ENCODE measurements at regions not wholly inside any gene's neighbourhood (a gene's known extent, or its start where the extent isn't known, plus 50 kb on each side); places are given as distances from the start of the nearest gene placed in this dataset.
"Not testable (repeated sequence)": the region's sequence is repeated elsewhere in the genome, so short reads cannot be mapped to it uniquely, and the experiment has no call there.

- FAIRE-seq = no peak
- DNase-seq (ENCODE audit: low spot score) = no peak
Observed at GRCh38 chr6:166806962-166807757, 149.2 kb downstream of the RNASET2 start.

DNA sequence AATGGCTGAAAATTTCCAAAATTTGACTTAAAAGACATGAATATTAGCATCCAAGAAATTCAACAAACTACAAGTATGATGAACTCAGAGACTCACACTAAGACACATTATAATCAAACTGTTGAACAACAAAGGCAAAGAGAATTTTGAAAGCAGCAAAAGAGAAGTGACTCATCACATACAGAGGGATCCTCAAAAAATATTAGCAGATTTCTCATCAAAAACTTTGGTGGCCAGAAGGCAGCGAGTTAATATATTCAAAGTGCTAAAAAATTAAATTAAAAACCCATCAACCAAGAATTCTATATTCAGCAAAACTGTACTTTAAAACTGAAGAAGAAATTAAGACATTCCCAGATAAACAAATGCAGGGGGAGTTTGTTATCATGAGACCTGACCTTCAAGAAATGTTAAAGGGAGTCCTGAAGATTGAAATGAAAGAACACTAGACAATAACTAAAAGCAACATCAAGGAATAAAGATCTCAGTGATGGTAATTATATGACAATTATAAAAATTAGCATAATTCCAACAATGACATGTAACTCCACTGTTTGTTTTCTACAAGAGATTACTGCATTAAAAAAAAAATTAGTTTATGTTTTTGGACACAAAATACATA is 150.0 kb downstream of the RNASET2 start:
- no peak for FAIRE-seq

DNA sequence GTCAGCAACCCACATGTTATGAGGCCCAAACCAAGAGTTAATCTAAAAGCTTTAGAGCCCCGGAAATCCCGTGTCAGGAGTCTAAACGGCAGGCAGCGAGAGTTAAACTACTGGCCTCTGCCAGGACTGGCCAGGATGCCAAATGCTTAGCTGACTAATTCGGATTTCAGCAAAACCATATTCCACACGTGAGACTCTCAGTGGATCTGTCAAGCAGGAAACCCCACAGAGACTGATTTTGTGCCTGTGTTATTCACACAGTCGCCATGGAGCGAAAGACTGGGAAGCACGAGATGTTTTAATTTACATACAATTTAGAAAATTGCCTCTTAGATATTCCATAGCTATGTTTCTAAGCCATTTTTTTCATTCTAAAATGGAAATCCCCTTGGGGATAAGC is 152.9 kb downstream of the RNASET2 start:
- DNase-seq (ENCODE audit: low spot score) (no peak), FAIRE-seq (no peak)

More for the DNA sequence above, 150.0 kb downstream of the RNASET2 start:
- no peak for DNase-seq (ENCODE audit: low spot score)

GRCh38 chr6:166802401-166802800 is 153.9 kb downstream of the RNASET2 start:
- DNase-seq (ENCODE audit: low spot score) (no peak), FAIRE-seq (no peak)

- DNase-seq (ENCODE audit: low spot score) (no peak), FAIRE-seq (no peak)
Observed at GRCh38 chr6:166800137-166800536, 156.2 kb downstream of the RNASET2 start.

DNA sequence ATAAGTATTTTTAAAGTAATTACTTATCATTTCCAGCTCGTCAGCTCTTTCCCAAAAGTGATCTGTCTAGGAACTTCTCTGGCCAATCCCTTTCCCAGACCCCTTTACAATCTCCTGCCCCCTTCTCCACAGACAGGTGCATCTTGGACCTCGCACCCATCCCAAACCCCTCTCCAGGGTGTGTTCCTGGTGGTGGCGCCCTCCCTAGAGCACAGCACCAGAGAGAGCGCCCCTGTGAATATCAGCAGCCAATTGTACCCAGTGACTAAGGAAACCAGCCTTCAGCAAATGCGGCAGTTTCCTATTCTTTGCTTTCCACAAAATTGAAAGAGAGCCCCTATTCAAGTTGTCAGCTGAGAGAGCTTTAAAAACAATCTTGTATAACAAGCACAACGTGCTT is 157.7 kb downstream of the RNASET2 start:
- FAIRE-seq (no peak), DNase-seq (ENCODE audit: low spot score) (no peak)

DNA sequence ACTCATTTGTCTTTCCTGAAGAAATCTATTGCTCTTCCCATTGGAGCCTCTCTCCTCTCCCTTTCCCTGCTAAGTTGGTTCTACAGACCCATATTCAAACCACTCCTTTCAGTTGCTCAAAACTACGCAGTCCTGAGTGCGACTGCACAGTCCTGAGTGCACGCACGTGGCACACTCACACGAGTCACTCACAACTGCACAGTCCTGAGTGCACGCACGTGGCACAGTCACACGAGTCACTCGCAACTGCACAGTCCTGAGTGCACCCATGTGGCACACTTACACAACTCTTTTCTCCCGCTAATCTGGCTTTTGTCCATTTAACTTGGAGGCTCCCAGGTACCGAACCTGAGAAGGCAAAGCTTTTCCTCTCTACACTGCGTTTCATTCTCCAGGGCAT is 159.7 kb downstream of the RNASET2 start:
- FAIRE-seq (peak; percentile 58), DNase-seq (ENCODE audit: low spot score) (no peak)

DNA sequence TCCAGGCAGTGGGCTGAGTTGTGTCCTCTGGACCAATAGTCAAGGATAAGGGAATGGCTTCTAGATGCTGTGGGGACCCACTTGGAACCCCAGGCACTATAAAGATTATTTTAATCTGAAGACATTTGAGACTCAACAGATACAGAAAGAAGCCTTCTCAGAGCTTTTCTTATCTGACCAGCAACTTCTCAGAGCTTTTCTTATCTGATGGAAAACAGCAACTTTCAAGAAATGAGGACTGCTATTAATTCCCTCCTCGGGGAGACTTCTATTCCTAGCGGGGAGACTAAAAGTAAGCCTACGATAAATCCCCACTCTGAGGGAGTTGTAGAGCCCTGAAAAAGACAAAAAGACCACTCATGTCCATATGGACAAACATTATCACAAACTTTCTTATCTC is 160.5 kb downstream of the RNASET2 start:
- DNase-seq (ENCODE audit: low spot score) = no peak
- FAIRE-seq = no peak

DNA sequence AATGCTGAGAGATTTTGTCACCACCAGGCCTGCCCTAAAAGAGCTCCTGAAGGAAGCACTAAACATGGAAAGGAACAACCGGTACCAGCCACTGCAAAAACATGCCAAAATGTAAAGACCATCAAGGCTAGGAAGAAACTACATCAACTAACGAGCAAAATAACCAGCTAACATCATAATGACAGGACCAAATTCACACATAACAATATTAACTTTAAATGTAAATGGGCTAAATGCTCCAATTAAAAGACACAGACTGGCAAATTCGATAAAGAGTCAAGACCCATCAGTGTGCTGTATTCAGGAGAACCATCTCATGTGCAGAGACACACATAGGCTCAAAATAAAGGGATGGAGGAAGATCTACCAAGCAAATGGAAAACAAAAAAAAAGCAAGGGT is 163.8 kb upstream of the RPS6KA2 start:
- FAIRE-seq; DNase-seq (ENCODE audit: low spot score): not testable (repeated sequence)

GRCh38 chr6:166788846-166789529 is 161.9 kb upstream of the RPS6KA2 start:
- FAIRE-seq; DNase-seq (ENCODE audit: low spot score): not testable (repeated sequence)

DNA sequence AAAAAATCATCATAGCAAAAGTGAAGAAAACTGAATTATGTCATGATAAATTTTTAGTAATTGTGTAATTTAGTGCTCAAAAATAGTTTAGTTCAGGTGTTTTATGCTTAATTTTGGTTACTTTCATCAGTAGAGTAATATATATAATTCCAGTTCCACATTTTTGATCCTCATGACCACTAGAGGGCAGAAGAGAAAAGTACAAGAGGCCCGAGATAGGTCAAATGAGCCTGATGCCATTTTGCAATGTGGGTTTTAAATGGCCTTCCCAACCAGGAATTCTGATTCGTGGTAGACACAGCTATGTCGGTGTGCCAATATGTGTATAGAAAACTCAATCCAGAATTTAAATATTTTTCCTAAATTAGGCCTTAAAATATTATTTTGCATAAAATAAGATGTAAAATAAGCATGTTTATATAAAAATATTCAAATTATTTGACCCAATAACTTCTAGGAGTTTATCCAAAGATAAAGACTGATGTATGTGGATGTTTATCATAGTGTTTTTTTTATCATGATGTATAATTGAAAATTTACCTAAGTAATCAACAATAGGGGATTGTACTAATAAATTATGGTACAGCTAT is 159.7 kb upstream of the RPS6KA2 start:
- DNase-seq (ENCODE audit: low spot score) (peak; percentile 64), FAIRE-seq (no peak)

DNA sequence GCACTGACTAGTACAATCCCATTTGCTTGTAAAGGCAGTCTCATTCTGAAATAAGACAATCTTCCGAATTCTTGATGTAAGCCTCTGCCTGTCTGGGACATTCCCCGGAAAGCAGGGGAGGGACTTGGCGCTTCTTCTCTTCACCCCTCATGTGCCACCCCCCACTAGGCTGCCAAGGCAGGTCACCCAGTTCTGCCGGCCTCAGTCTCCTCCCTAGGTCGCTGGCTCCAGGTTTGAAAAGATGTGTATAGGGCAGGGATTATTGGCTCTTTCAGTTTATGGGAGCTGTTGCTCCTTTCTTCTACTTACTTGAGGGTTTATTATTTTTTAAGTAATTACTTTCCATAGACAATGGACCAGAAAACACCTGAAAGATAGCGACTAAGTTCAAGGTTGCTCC is 158.1 kb upstream of the RPS6KA2 start:
- no peak for FAIRE-seq

GRCh38 chr6:166784691-166785090 is 157.6 kb upstream of the RPS6KA2 start:
- no peak for FAIRE-seq
- no peak for DNase-seq (ENCODE audit: low spot score)

More for the DNA sequence above, 158.1 kb upstream of the RPS6KA2 start:
- no peak for DNase-seq (ENCODE audit: low spot score)

GRCh38 chr6:166782520-166782919 is 155.5 kb upstream of the RPS6KA2 start:
- FAIRE-seq (no peak), DNase-seq (ENCODE audit: low spot score) (no peak)

DNA sequence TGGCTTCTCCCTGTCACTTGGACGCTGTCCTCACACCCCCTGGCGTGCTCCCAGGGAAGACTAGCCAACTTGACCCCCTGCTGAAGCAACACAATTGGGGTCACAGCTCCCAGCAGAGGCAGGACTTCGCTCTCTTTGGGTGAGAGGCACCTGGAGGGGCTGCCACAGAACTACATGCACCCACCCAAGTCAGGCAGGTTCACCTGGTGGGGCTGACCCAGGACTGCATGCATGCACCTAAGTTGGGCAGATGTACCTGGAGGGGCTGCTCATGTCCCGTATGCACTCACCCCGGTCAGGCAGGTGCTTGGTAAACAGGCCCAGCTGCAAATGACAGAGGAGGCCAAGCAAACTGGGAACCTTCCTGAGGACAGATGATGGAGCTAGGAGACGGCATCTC is 154.3 kb upstream of the RPS6KA2 start:
- FAIRE-seq (no peak), DNase-seq (ENCODE audit: low spot score) (no peak)

DNA sequence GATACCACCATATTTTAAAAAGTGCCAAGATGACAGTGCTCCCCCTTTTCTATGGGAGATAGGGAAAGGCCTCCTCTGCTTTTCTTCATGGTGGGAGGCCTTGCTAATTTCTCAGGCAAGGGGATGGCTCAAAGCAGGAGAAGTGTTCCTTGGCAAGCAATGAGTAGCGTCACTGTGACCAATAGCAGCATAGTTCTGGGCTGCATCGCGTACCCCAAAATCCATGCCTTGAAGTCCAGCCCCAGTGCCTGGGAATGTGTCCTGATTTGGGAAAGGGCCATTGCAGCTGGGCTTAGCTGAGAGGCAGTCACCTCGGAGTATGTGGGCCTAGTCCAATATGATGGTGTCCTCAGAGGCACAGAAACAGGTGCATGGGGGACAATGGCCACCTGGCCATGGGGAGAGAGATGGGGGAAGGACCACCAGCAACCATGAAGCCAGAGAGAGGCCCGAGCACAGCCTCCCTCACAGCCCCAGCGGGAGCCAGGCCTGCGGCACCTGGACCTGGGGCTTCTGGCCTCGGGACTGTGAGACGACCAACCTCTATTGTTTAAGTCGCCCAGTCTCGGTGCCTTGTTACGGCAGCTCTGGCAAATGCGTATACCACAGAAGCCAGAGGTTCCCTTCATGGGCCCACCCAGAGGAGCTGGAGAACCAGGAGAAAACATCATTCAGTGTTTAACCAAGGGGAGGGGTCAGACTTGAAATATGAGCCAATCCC is 153.1 kb upstream of the RPS6KA2 start:
- no peak for DNase-seq (ENCODE audit: low spot score)
- FAIRE-seq = no peak

GRCh38 chr6:166779381-166779780 is 152.3 kb upstream of the RPS6KA2 start:
- FAIRE-seq = no peak
- DNase-seq (ENCODE audit: low spot score) = no peak

DNA sequence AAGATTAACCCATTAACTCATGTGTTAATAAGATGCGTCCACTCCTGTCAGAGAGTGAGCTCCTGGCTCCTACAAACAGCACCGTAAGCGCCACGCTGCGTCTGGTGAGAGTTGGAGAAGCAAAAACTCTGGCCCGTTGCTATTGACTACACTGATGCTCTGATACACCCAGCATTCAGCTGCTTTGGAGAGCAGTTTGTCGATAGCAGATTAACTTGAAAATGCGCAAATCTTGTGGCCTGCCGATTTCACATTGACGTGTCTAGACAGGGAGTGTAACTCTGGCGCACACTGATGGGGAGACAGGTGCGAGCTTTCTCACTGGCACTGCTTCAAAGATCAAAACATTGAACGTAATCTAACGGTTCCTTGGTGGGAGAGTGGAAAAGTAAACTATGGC is 151.7 kb upstream of the RPS6KA2 start:
- DNase-seq (ENCODE audit: low spot score) = no peak
- no peak for FAIRE-seq

DNA sequence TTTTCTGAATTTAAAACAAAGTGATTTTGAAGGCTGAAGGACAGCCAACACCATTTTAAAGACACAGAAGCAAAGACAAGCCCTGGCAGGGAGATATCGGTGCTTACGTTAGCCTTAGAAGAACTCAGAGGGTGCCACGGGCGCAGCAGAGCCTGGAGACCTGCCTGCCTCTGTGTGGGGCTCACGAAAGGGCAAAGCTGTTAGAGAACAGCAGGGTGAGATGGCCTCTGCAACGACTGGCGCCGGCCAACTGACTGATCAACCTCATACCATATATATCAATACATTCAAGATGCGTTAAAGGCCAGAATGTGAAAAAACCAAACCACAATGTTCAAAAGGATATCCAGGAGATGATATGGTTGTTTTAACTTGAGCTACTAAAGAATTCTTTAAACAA is 151.0 kb upstream of the RPS6KA2 start:
- no peak for DNase-seq (ENCODE audit: low spot score)
- no peak for FAIRE-seq

DNA sequence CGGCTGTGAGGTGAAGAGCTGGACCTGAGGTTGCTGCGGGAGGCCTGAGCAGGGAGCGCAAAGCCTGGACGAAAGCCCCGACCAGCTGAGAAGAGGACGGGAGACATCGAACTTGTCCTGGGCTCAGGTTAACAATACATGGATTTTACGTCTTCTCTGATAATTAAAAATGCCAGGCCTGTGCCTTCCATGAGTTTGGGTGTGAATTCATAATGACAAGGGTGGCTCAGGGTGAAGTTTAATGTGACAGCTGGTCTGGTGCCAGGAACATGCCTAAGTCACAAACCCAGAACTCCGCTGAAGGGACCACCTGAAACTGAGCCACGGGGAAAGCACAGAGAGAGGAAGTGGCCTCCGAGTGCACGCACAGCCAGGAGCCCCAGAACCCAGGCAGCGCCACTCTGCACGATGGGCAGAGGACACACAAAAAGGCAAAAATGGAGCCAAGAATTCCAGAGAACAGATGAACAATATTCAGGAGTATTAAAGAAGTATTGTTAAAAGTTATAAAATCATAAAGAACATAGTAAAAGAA is 150.1 kb upstream of the RPS6KA2 start:
- FAIRE-seq = no peak
- no peak for DNase-seq (ENCODE audit: low spot score)

- FAIRE-seq = no peak
- DNase-seq (ENCODE audit: low spot score) = no peak
Observed at GRCh38 chr6:166776571-166776970, 149.5 kb upstream of the RPS6KA2 start.

Measured in urothelium cell line (cell line).